RWPE1 (cell line): ENCODE measurements at regions not wholly inside any gene's neighbourhood (a gene's known extent, or its start where the extent isn't known, plus 50 kb on each side); places are given as distances from the start of the nearest gene placed in this dataset.

ENCODE experiments used
- CTCF ChIA-PET: fragments of 350-600 bp; sonication (Branson Sonifier 250); formaldehyde crosslinking; extraction: SDS; loops from one replicate; lab custom pipeline; 2021; lab: Yijun Ruan, JAX
- POLR2A ChIA-PET: fragments of 400-600 bp; formaldehyde crosslinking; extraction: SDS; loops from one replicate; lab custom pipeline; 2020; ENCODE audit warnings: antibody characterized with exemption; ENCODE audit not compliant: low non-redundant PET; lab: Yijun Ruan, JAX
- DNase-seq: peaks from one replicate; pipeline ENCODE4 v3.0.0; 2012; ENCODE audit warnings: low spot score
- H3K27ac ChIP-seq: fragments of 450-650 bp; 2 replicates; pipeline ENCODE4 v1.5.1; 2017
- TF ChIP-seq, protein P1 (sequence below): fragments of 450-650 bp; conservative IDR thresholded peaks from 2 replicates; pipeline ENCODE4 v1.5.1; 2017; ENCODE audit warnings: low read depth, mild to moderate bottlenecking

GRCh38 chr7:33661430-33662160 lies 243.7 kb upstream of the BMPER start:
- TF ChIP-seq, protein P1, sequence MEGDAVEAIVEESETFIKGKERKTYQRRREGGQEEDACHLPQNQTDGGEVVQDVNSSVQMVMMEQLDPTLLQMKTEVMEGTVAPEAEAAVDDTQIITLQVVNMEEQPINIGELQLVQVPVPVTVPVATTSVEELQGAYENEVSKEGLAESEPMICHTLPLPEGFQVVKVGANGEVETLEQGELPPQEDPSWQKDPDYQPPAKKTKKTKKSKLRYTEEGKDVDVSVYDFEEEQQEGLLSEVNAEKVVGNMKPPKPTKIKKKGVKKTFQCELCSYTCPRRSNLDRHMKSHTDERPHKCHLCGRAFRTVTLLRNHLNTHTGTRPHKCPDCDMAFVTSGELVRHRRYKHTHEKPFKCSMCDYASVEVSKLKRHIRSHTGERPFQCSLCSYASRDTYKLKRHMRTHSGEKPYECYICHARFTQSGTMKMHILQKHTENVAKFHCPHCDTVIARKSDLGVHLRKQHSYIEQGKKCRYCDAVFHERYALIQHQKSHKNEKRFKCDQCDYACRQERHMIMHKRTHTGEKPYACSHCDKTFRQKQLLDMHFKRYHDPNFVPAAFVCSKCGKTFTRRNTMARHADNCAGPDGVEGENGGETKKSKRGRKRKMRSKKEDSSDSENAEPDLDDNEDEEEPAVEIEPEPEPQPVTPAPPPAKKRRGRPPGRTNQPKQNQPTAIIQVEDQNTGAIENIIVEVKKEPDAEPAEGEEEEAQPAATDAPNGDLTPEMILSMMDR, result no peak

DNA sequence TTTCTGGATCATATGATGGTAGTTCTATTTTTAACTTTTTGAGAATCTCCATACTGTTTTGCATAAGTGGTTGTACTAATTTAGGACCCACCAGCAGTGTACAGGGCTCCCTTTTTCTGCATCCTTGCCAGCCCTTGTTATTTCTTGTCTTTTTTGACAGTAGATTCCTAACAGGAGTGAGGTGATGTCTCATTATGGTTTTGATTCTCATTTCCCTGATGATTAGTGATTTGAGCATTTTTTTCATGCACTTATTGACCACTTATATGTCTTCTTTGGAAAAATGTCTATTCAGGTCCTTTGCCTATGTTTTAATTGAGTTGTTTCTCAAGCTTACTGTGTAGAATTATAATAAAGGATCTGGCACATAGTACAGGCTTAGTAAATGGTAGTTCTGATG lies 238.8 kb upstream of the BMPER start:
- TF ChIP-seq, protein P1, result no peak
- ChIA-PET POLR2A (no interaction called here), CTCF (no interaction called here)
- H3K27ac ChIP-seq, result no peak overlapping the region
- no peak for DNase-seq

More at GRCh38 chr7:33661430-33662160, 243.7 kb upstream of the BMPER start:
- no peak for DNase-seq
- ChIA-PET POLR2A (no interaction called here), CTCF (interaction anchor here (0.7 kb wide), 1 partner anchor 391 kb away, joined by 3 read pairs; no protein-coding TSS in a partner anchor)
- no peak overlapping the region for H3K27ac ChIP-seq

DNA sequence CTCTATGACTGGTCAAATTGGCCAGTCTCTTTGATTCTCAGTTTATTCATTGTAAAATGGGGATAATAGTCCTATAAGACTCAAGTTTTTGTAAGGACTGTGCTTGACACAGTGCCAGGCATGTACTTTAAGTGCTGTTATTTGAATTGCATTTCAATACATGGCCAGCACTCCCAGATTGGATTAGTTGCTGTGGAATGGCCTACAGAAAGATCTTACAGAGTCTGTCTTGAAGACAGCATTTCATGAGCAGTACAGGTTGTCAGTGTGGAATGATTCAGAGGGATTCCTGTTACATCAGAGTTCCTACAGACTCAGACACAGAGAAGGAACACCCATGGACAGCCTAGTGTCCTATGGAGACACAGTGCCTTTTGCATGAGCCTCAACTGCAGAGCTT lies 238.1 kb upstream of the BMPER start:
- no peak overlapping the region for H3K27ac ChIP-seq
- TF ChIP-seq, protein P1, result no peak
- ChIA-PET POLR2A (no interaction called here), CTCF (no interaction called here)
- DNase-seq, result no peak

GRCh38 chr7:33669251-33669670 lies 236.1 kb upstream of the BMPER start:
- ChIA-PET POLR2A (no interaction called here), CTCF (no interaction called here)
- DNase-seq, result no peak
- no peak overlapping the region for H3K27ac ChIP-seq
- TF ChIP-seq, protein P1, result no peak

- H3K27ac ChIP-seq, result no peak overlapping the region
- DNase-seq, result no peak
- ChIA-PET CTCF (no interaction called here), POLR2A (no interaction called here)
- TF ChIP-seq, protein P1, result no peak
Observed at GRCh38 chr7:33671531-33672262, 233.6 kb upstream of the BMPER start.

DNA sequence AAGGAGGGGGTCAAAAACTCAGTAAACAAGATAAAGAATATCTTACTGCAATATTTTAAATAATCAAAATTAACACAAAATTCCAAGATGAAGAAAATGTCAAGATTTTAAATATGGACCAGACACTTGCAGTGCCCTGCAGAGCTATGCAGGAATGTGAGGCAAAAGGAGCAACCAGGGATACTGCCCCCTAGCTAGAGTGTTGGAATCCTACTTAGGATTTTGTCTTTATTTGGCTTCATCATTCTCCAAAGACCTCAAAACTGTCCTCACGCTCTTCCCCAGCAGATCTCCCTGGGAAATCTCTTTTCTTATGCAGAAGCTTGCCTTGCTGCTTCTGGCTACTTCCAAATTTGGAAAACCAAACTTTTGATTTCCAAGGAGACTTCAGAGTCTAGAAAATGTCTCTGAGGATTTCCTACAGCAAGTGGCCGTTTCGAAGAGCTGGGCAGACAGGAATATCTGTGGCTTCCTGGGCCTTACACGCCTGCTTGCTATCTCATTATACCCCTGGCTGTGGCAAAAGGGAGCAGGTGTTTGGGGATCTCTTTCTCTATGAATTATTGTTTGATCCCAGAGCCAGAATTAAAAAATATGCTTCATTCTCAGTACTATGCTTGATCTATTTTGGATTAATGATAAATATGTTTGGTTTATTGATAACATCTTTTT lies 232.2 kb upstream of the BMPER start:
- TF ChIP-seq, protein P1, result no peak
- CTCF ChIA-PET, result no interaction called here
- POLR2A ChIA-PET, result no interaction called here
- H3K27ac ChIP-seq, result no peak overlapping the region
- DNase-seq, result no peak
